K562 (cell line): ENCODE measurements at regions not wholly inside any gene's neighbourhood (a gene's known extent, or its start where the extent isn't known, plus 50 kb on each side); places are given as distances from the start of the nearest gene placed in this dataset.

Experiments
- ATAC-seq: fragments of 200-7000 bp; cut with Tn5 transposase; 3 replicates; pipeline ENCODE4 v1.9.1; 2020; ENCODE audit warnings: moderate library complexity
- BruUV-seq: library from RNA; stranded (reverse); fragments of 400-500 nt; replicated peaks from 2 replicates; lab custom pipeline; 2021; lab: Mats Ljungman, UMichigan
- CTCF ChIA-PET: fragments of 300-600 bp; formaldehyde crosslinking; extraction: SDS; loops from one replicate; lab custom pipeline; 2021; ENCODE audit warnings: low intra/inter-chr PET ratio; lab: Yijun Ruan, JAX
- POLR2A ChIA-PET: fragments of 300-600, 350-650 bp; sonication (Branson Sonifier 250); formaldehyde crosslinking; extraction: SDS; loops from one replicate; lab custom pipeline; 2021; ENCODE audit warnings: antibody characterized with exemption, inconsistent platforms; lab: Yijun Ruan, JAX
- DNase-seq, 4 experiments: peaks; one replicate each; pipeline versions ENCODE4 v3.0.0 to v3.0.0-alpha.2; 2011 to 2018; ENCODE audit warnings: low spot score in 3 of 4, mixed read lengths in 3 of 4; ENCODE audit errors: extremely low read depth in 1 of 4
- FAIRE-seq: peaks from 2 replicates; lab custom pipeline; 2011; peaks lifted over from hg19 to GRCh38; lab: Jason Lieb, UNC
- H2AFZ ChIP-seq: 2 replicates; pipeline ENCODE4 v1.6.0; 2011; ENCODE audit warnings: low read depth, low read length, control low read depth, inconsistent platforms
- H3K27ac ChIP-seq: fragments of 200-600 bp; 3 replicates; pipeline ENCODE4 v1.8.0; 2011; ENCODE audit warnings: low read depth, mild to moderate bottlenecking, control low read depth, inconsistent platforms, low read length, moderate library complexity, mixed read lengths; ENCODE audit errors: extremely low read depth
- H3K27me3 ChIP-seq, 2 experiments: fragments of 300-600 bp in 1 of 2; 2 replicates in 1 of 2; 3 replicates in 1 of 2; pipeline versions ENCODE4 v1.6.0 to v1.8.0; 2011; ENCODE audit warnings: inconsistent platforms in 2 of 2, low read length in 2 of 2, mild to moderate bottlenecking in 1 of 2, mixed read lengths in 1 of 2, moderate library complexity in 1 of 2; ENCODE audit not compliant: control insufficient read depth in 2 of 2, insufficient read depth in 2 of 2
- H3K36me3 ChIP-seq: fragments of 300-600 bp; 3 replicates; pipeline ENCODE4 v1.8.0; 2011; ENCODE audit warnings: mild to moderate bottlenecking, low read length, inconsistent platforms; ENCODE audit not compliant: control insufficient read depth, insufficient read depth
- H3K4me1 ChIP-seq, 2 experiments: fragments of 200-600 bp in 1 of 2; replicated peaks in 1 of 2; 2 replicates in 1 of 2; 3 replicates in 1 of 2; pipeline versions ENCODE4 v1.5.1 to v1.8.0; 2011; ENCODE audit warnings: inconsistent platforms in 2 of 2, low read length in 2 of 2, mild to moderate bottlenecking in 1 of 2, mixed read lengths in 1 of 2, moderate library complexity in 1 of 2; ENCODE audit not compliant: control insufficient read depth in 2 of 2, insufficient read depth in 2 of 2
- H3K4me2 ChIP-seq: 2 replicates; pipeline ENCODE4 v1.6.1; 2011; ENCODE audit warnings: low read length, control low read depth, inconsistent platforms, mixed read lengths; ENCODE audit not compliant: insufficient read depth
- H3K4me3 ChIP-seq: fragments of 200-600 bp; sonication (generic), shearing (Covaris generic); 2 replicates; pipeline ENCODE4 v1.5.1; 2016; ENCODE audit warnings: control low read depth, inconsistent platforms
- H3K79me2 ChIP-seq: fragments of 200-600 bp; 3 replicates; pipeline ENCODE4 v1.8.0; 2011; ENCODE audit warnings: low read length, inconsistent platforms; ENCODE audit not compliant: control insufficient read depth, insufficient read depth
- H3K9ac ChIP-seq, 2 experiments: 2 replicates each; pipeline versions ENCODE4 v1.6.0 to v1.6.1; 2011; ENCODE audit warnings: low read depth in 2 of 2, low read length in 2 of 2, control low read depth in 1 of 2, inconsistent platforms in 1 of 2, mild to moderate bottlenecking in 1 of 2, mixed read lengths in 1 of 2; ENCODE audit not compliant: insufficient read depth in 1 of 2
- H3K9me1 ChIP-seq: one replicate; pipeline ENCODE4 v1.6.0; 2011; ENCODE audit warnings: inconsistent platforms, mild to moderate bottlenecking, low read length, moderate library complexity; ENCODE audit not compliant: control insufficient read depth, insufficient read depth
- H3K9me3 ChIP-seq: replicated peaks from 2 replicates; pipeline ENCODE4 v1.5.1; 2011; ENCODE audit warnings: low read depth, low read length, inconsistent platforms; ENCODE audit not compliant: control insufficient read depth, insufficient read depth
- H4K20me1 ChIP-seq: replicated peaks from 2 replicates; pipeline ENCODE4 v1.6.1; 2011; ENCODE audit warnings: low read length, inconsistent platforms, mixed read lengths; ENCODE audit not compliant: control insufficient read depth, insufficient read depth
- ARNT ChIP-seq, 2 experiments: fragments of 450-650 bp; IDR thresholded peaks; 2 replicates each; pipeline ENCODE4 v1.6.1; 2016; ENCODE audit warnings: mild to moderate bottlenecking in 1 of 2
- CBX2 ChIP-seq: fragments of 200-600 bp; sonication (generic); IDR thresholded peaks from one replicate; pipeline ENCODE4 v1.6.1; 2012; ENCODE audit warnings: mild to moderate bottlenecking, low read length, inconsistent platforms; ENCODE audit not compliant: insufficient read depth, poor library complexity, severe bottlenecking
- FOXA3 ChIP-seq, 2 experiments: fragments of 450-650 bp in 1 of 2; sonication (generic) in 1 of 2; formaldehyde crosslinking; IDR thresholded peaks in 1 of 2; conservative IDR thresholded peaks in 1 of 2; 2 replicates each; pipeline versions ENCODE4 v1.4.0 to v1.8.0; 2020 to 2022; ENCODE audit warnings: mild to moderate bottlenecking in 2 of 2, missing genetic modification reagents in 1 of 2
- KAT2B ChIP-seq: IDR thresholded peaks from one replicate; pipeline ENCODE4 v1.6.1; 2012; ENCODE audit warnings: low read depth, mild to moderate bottlenecking, control low read depth, inconsistent platforms, low read length, moderate library complexity
- KAT7 ChIP-seq: sonication (generic); formaldehyde crosslinking; IDR thresholded peaks from 2 replicates; pipeline ENCODE4 v1.8.0; 2022; ENCODE audit warnings: missing genetic modification reagents, mild to moderate bottlenecking, borderline replicate concordance
- PCBP2 ChIP-seq: fragments of 200-400 bp; formaldehyde crosslinking; IDR thresholded peaks from 2 replicates; pipeline ENCODE4 v1.6.1; 2018; ENCODE audit warnings: low read length, low read depth, mild to moderate bottlenecking, moderate library complexity; ENCODE audit not compliant: poor library complexity, severe bottlenecking
- PURB ChIP-seq: sonication (generic); formaldehyde crosslinking; IDR thresholded peaks from 2 replicates; pipeline ENCODE4 v1.9.0; 2021; ENCODE audit warnings: low read depth, mild to moderate bottlenecking, missing genetic modification reagents
- RFX5 ChIP-seq: IDR thresholded peaks from 2 replicates; pipeline ENCODE4 v1.6.1; 2011; ENCODE audit warnings: low read depth, mild to moderate bottlenecking, improper control_type of control experiment, low read length
- TCF15 ChIP-seq: fragments of 250-450 bp; sonication (Bioruptor Pico); IDR thresholded peaks from 2 replicates; pipeline ENCODE4 v1.8.0; 2022; ENCODE audit warnings: moderate library complexity, mild to moderate bottlenecking, inconsistent platforms
- TFE3 ChIP-seq: fragments of 450-650 bp; formaldehyde crosslinking; IDR thresholded peaks from 2 replicates; pipeline ENCODE4 v1.4.0; 2020; ENCODE audit warnings: mild to moderate bottlenecking, mixed read lengths
- ZBED1 ChIP-seq: IDR thresholded peaks from 2 replicates; pipeline ENCODE4 v1.6.1; 2014
- ZFP1 ChIP-seq: fragments of 450-650 bp; formaldehyde crosslinking; IDR thresholded peaks from 2 replicates; pipeline ENCODE4 v1.4.0; 2020; ENCODE audit warnings: mild to moderate bottlenecking, mixed read lengths
- ZNF124 ChIP-seq: sonication (generic); formaldehyde crosslinking; IDR thresholded peaks from 2 replicates; pipeline ENCODE4 v1.8.1; 2022; ENCODE audit warnings: missing genetic modification reagents
- ZNF830 ChIP-seq: fragments of 250-450 bp; sonication (Bioruptor Pico); IDR thresholded peaks from 2 replicates; pipeline ENCODE4 v1.5.0; 2021; ENCODE audit warnings: mild to moderate bottlenecking
- WGBS: fragments of 100-300 bp; shearing (Covaris generic); methylation state at CpG from one replicate; pipeline ENCODE4 v1.1.6; 2016; ENCODE audit warnings: low coverage, mixed read lengths; ENCODE audit not compliant: insufficient coverage; ENCODE audit errors: missing lambda C conversion rate; 5-methylcytosine and 5-hydroxymethylcytosine counted together
- in situ Hi-C: fragments of 300-500 bp; cut with MboI; formaldehyde crosslinking; loops from 4 replicates; pipeline ENCODE4 v1.15.0; 2018; ENCODE audit warnings: inconsistent platforms, mixed read lengths
- intact Hi-C: fragments of 100-400 bp; cut with micrococcal nuclease; formaldehyde crosslinking; loops from 2 replicates; pipeline ENCODE4 v1.14.2; 2022

GRCh38 chr4:59869056-59869455, 1331.1 kb upstream of the ADGRL3 start (continued):
- TF ChIP-seq FOXA3 (CRISPR knock-in tag; conservative IDR thresholded peaks at IDR 0.05 in 1 of 2, IDR thresholded peaks at IDR 0.05 in 1 of 2), result no peak

- ATAC-seq, result no peak
- intact Hi-C loops (no loop called here), in situ Hi-C loops (no loop called here)
- Histone ChIP-seq H3K36me3 (no peaks in the 10 kb centered on the region), H4K20me1 (no peaks in the 10 kb centered on the region), H3K9me3 (no peaks in the 10 kb centered on the region; the same call in 1 of the 2 replicates), H3K4me3 (no peak overlapping the region), H3K9me1 (no peaks in the 10 kb centered on the region), H2AFZ (no peak overlapping the region), H3K79me2 (no peaks in the 10 kb centered on the region), H3K9ac (no peak overlapping the region), H3K4me1 (no peaks in the 10 kb centered on the region), H3K4me2 (no peak overlapping the region), H3K27me3 (no peaks in the 10 kb centered on the region), H3K27ac (no peak overlapping the region)
- CTCF ChIA-PET, result no interaction called here
- FAIRE-seq, result no peak
- POLR2A ChIA-PET, result no interaction called here
- DNase-seq, result no peak
- WGBS, result 0% methylated on average over 3 of the region's 3 CpGs
- no TSS peak for BruUV-seq
- TF ChIP-seq ARNT (IDR thresholded peaks at IDR 0.05) (no peak), TCF15 (CRISPR knock-in tag) (no peak), ZFP1 (CRISPR knock-in tag) (no peak), KAT2B (no peak), ZBED1 (no peak), PCBP2 (no peak), CBX2 (no peak), ZNF830 (CRISPR knock-in tag) (no peak), PURB (CRISPR knock-in tag) (no peak), TFE3 (CRISPR knock-in tag) (no peak), RFX5 (no peak), ZNF124 (CRISPR knock-in tag) (no peak), KAT7 (no peak)
These were observed 1330.6 kb upstream of the ADGRL3 start for GRCh38 chr4:59869559-59869958.
